A549 (cell line): ENCODE measurements at regions not wholly inside any gene's neighbourhood (a gene's known extent, or its start where the extent isn't known, plus 50 kb on each side); places are given as distances from the start of the nearest gene placed in this dataset.

ENCODE experiments used
- ATAC-seq, 2 experiments: fragments of 200-7000 bp in 1 of 2; fragments of >200 bp in 1 of 2; cut with Nextera tagmentation in 1 of 2; cut with Tn5 transposase in 1 of 2; 3 replicates each; pipeline versions ENCODE4 v1.8.0 to v1.9.1; 2018 to 2020; ENCODE audit warnings: mild to moderate bottlenecking in 1 of 2, moderate library complexity in 1 of 2
- CTCF ChIA-PET: fragments of 300-600 bp; sonication (Branson Sonifier 250); formaldehyde crosslinking; extraction: SDS; loops from one replicate; lab custom pipeline; 2021; ENCODE audit warnings: antibody characterized with exemption, inconsistent platforms; lab: Yijun Ruan, JAX
- POLR2A ChIA-PET: fragments of 350-600 bp; formaldehyde crosslinking; extraction: SDS; loops from one replicate; lab custom pipeline; 2021; ENCODE audit warnings: antibody characterized with exemption, inconsistent platforms; lab: Yijun Ruan, JAX
- DNase-seq, 2 experiments: peaks; one replicate each; pipeline versions ENCODE4 v3.0.0 to v3.0.0-alpha.2; 2011 to 2016; ENCODE audit warnings: low read depth in 1 of 2, low spot score in 1 of 2
- FAIRE-seq: peaks from 2 replicates; lab custom pipeline; 2011; peaks lifted over from hg19 to GRCh38; lab: Jason Lieb, UNC
- H3K27ac ChIP-seq, 2 experiments: fragments of >200 bp; sonication (Bioruptor Twin); formaldehyde crosslinking; 3 replicates each; pipeline ENCODE4 v1.5.1; 2016 to 2017
- H3K4me1 ChIP-seq: fragments of >200 bp; sonication (Bioruptor Twin); formaldehyde crosslinking; 3 replicates; pipeline ENCODE4 v1.6.1; 2016
- H3K4me2 ChIP-seq: fragments of >200 bp; sonication (Bioruptor Twin); formaldehyde crosslinking; 3 replicates; pipeline ENCODE4 v1.6.1; 2016
- H3K4me3 ChIP-seq: fragments of >200 bp; sonication (Bioruptor Twin); formaldehyde crosslinking; 3 replicates; pipeline ENCODE4 v1.5.1; 2016
- H3K9me3 ChIP-seq: fragments of >200 bp; sonication (Bioruptor Twin); formaldehyde crosslinking; 3 replicates; pipeline ENCODE4 v1.6.1; 2016
- BHLHE40 ChIP-seq: IDR thresholded peaks from 2 replicates; pipeline ENCODE4 v1.6.1; 2012; ENCODE audit warnings: low read depth, low read length, inconsistent platforms
- CBX8 ChIP-seq: fragments of 200-600 bp; sonication (generic); IDR thresholded peaks from 2 replicates; pipeline ENCODE4 v1.6.1; 2016
- CHD4 ChIP-seq: fragments of 200-600 bp; sonication (generic); IDR thresholded peaks from 2 replicates; pipeline ENCODE4 v1.6.1; 2016; ENCODE audit warnings: antibody characterized with exemption, mild to moderate bottlenecking, borderline replicate concordance
- EP300 ChIP-seq, 2 experiments: fragments of >200 bp; sonication (Bioruptor Twin); formaldehyde crosslinking; IDR thresholded peaks; 2 replicates in 1 of 2; 3 replicates in 1 of 2; pipeline ENCODE4 v1.6.1; 2016 to 2017
- ESRRA ChIP-seq: fragments of 150-350 bp; IDR thresholded peaks from 2 replicates; pipeline ENCODE4 v1.6.1; 2014; ENCODE audit warnings: mild to moderate bottlenecking, low read length, borderline replicate concordance
- FOSB ChIP-seq: fragments of 250-450 bp; sonication (Bioruptor Pico); IDR thresholded peaks from 2 replicates; pipeline ENCODE4 v1.5.0; 2020; ENCODE audit warnings: mild to moderate bottlenecking, moderate library complexity
- GATA3 ChIP-seq: IDR thresholded peaks from 2 replicates; pipeline ENCODE4 v1.6.1; 2012; ENCODE audit warnings: borderline replicate concordance
- HDAC2 ChIP-seq: fragments of 200-600 bp; sonication (generic); IDR thresholded peaks from 2 replicates; pipeline ENCODE4 v1.6.1; 2016
- JUN ChIP-seq, 2 experiments: fragments of >200 bp; sonication (Bioruptor Twin); formaldehyde crosslinking; IDR thresholded peaks; 2 replicates in 1 of 2; 3 replicates in 1 of 2; pipeline ENCODE4 v1.6.1; 2016 to 2017
- MAFK ChIP-seq: fragments of 450-650 bp; IDR thresholded peaks from 2 replicates; pipeline ENCODE4 v1.6.1; 2014; ENCODE audit not compliant: partially characterized antibody
- MYC ChIP-seq: IDR thresholded peaks from 2 replicates; pipeline ENCODE4 v1.6.1; 2012; ENCODE audit warnings: mild to moderate bottlenecking, inconsistent platforms, low read length, improper control_type of control experiment, borderline replicate concordance
- NFE2L2 ChIP-seq: fragments of 150-350 bp; conservative IDR thresholded peaks from 2 replicates; pipeline ENCODE4 v1.6.1; 2014; ENCODE audit warnings: low read length
- NR3C1 ChIP-seq: fragments of >200 bp; sonication (Bioruptor Twin); formaldehyde crosslinking; IDR thresholded peaks from 3 replicates; pipeline ENCODE4 v1.6.1; 2017
- POLR2A ChIP-seq: IDR thresholded peaks from 2 replicates; pipeline ENCODE4 v1.6.1; 2012; ENCODE audit warnings: mild to moderate bottlenecking, low read length
- RARB ChIP-seq: fragments of 250-450 bp; sonication (Bioruptor Pico); IDR thresholded peaks from 2 replicates; pipeline ENCODE4 v1.8.0; 2021; ENCODE audit warnings: mild to moderate bottlenecking, moderate library complexity
- RCOR1 ChIP-seq: fragments of 150-350 bp; IDR thresholded peaks from 2 replicates; pipeline ENCODE4 v1.6.1; 2014; ENCODE audit warnings: antibody characterized with exemption, low read length, low read depth
- RNF2 ChIP-seq: fragments of 200-600 bp; sonication (generic); IDR thresholded peaks from 2 replicates; pipeline ENCODE4 v1.6.1; 2016; ENCODE audit warnings: low read depth, mild to moderate bottlenecking, antibody characterized with exemption, moderate library complexity, borderline replicate concordance
- TP53 ChIP-seq: fragments of 250-450 bp; sonication (Bioruptor Pico); IDR thresholded peaks from 2 replicates; pipeline ENCODE4 v1.5.0; 2021; ENCODE audit warnings: mild to moderate bottlenecking, moderate library complexity
- ZNF302 ChIP-seq: fragments of 250-450 bp; sonication (Bioruptor Pico); IDR thresholded peaks from 2 replicates; pipeline ENCODE4 v1.9.0; 2021; ENCODE audit warnings: inconsistent platforms, mild to moderate bottlenecking, moderate library complexity
- ZSCAN20 ChIP-seq: fragments of 250-450 bp; sonication (Bioruptor Pico); IDR thresholded peaks from 2 replicates; pipeline ENCODE4 v1.8.0; 2022; ENCODE audit warnings: mild to moderate bottlenecking, moderate library complexity
- WGBS: methylation state at CpG from one replicate; pipeline ENCODE4 v1.1.6; 2017; ENCODE audit errors: missing lambda C conversion rate; 5-methylcytosine and 5-hydroxymethylcytosine counted together
- TF ChIP-seq, protein P1 (sequence below): fragments of 250-450 bp; sonication (Bioruptor Pico); IDR thresholded peaks from 2 replicates; pipeline ENCODE4 v1.5.0; 2021; ENCODE audit warnings: mild to moderate bottlenecking, moderate library complexity, borderline replicate concordance
- TF ChIP-seq, protein P2 (sequence below): fragments of 150-350 bp; IDR thresholded peaks from 2 replicates; pipeline ENCODE4 v1.6.1; 2014; ENCODE audit warnings: low read depth, mild to moderate bottlenecking, low read length
- TF ChIP-seq, protein P3 (sequence below): IDR thresholded peaks from 2 replicates; pipeline ENCODE4 v1.6.1; 2012

DNA sequence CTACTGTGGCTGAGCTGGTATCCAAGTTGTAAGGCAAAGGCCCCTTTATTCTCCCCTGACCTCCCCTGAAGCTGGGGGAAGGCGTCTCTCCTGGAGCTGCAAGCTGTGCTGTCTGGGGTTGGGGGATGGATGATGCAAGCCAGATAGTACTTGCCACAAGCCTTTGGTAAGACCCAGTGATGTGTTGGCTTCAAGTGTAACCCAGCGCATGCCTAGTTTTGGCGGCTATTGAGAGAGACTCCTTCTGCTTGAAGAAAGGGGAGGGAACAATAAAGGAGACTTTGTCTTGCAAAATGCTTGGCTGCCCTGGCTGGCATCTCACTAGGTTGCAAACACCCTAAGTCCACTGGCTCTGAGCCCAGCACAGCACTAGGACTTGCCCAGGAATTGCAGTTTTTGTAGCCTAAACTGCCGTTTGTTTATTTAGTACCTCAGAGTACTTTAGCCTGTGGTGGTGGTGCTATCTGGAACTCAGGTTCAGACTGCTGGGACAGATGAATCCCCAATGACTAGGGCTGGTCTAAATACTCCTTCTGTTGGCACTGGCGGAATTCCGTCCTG lies 108.2 kb downstream of the TNFSF13B start:
- FAIRE-seq: no peak
- POLR2A ChIA-PET: no interaction called here

DNA sequence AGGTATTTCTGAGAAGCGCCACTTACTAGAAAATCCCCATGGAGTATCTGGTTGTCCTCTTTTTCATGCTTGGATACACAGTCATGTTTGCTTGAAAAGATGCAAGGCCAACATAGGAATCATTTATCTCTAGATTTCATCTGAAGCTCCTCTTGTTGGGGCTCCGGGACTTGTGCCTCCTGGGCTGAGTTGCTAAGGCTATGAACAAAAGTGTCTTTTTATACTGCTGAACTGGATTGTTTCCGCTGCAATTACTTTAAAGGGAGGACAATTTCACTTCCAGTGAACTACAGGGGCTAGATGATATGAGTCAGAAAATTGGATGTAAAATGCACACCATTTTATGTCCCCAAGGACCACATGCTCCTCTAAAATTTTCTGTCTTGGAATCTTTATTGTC lies 114.1 kb downstream of the TNFSF13B start:
- no peak for FAIRE-seq
- no peak overlapping the region for H3K27ac ChIP-seq
- H3K4me2 ChIP-seq: no peak overlapping the region
- no peaks in the 10 kb centered on the region for H3K4me1 ChIP-seq
- no peak for ATAC-seq
- ChIA-PET CTCF (no interaction called here), POLR2A (no interaction called here)
- no peaks in the 10 kb centered on the region for H3K9me3 ChIP-seq
- H3K4me3 ChIP-seq: no peak overlapping the region
- TF ChIP-seq, protein P1, sequence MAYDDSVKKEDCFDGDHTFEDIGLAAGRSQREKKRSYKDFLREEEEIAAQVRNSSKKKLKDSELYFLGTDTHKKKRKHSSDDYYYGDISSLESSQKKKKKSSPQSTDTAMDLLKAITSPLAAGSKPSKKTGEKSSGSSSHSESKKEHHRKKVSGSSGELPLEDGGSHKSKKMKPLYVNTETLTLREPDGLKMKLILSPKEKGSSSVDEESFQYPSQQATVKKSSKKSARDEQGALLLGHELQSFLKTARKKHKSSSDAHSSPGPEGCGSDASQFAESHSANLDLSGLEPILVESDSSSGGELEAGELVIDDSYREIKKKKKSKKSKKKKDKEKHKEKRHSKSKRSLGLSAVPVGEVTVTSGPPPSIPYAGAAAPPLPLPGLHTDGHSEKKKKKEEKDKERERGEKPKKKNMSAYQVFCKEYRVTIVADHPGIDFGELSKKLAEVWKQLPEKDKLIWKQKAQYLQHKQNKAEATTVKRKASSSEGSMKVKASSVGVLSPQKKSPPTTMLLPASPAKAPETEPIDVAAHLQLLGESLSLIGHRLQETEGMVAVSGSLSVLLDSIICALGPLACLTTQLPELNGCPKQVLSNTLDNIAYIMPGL: no peak
- TF ChIP-seq ESRRA (no peak), FOSB (CRISPR knock-in tag) (no peak), EP300 (IDR thresholded peaks at IDR 0.05) (no peak), RNF2 (no peak), RARB (CRISPR knock-in tag) (no peak), CBX8 (no peak), NFE2L2 (no peak)
- WGBS: 80% methylated on average over 3 of the region's 3 CpGs
- DNase-seq: no peak

More for the DNA sequence above, 108.2 kb downstream of the TNFSF13B start:
- H3K9me3 ChIP-seq: no peaks in the 10 kb centered on the region
- H3K4me2 ChIP-seq: no peak overlapping the region
- ATAC-seq: no peak
- WGBS: 48% methylated on average over 4 of the region's 6 CpGs
- H3K4me1 ChIP-seq: no peaks in the 10 kb centered on the region
- TF ChIP-seq EP300 (IDR thresholded peaks at IDR 0.05) (no peak), HDAC2 (no peak), BHLHE40 (no peak), CHD4 (no peak), NR3C1 (no peak), POLR2A (no peak), MAFK (no peak), ZNF302 (no peak), GATA3 (no peak), ZSCAN20 (CRISPR knock-in tag) (no peak), JUN (IDR thresholded peaks at IDR 0.05) (no peak), RCOR1 (no peak), RARB (CRISPR knock-in tag) (no peak), MYC (no peak), TP53 (CRISPR knock-in tag) (no peak)
- TF ChIP-seq, protein P2, sequence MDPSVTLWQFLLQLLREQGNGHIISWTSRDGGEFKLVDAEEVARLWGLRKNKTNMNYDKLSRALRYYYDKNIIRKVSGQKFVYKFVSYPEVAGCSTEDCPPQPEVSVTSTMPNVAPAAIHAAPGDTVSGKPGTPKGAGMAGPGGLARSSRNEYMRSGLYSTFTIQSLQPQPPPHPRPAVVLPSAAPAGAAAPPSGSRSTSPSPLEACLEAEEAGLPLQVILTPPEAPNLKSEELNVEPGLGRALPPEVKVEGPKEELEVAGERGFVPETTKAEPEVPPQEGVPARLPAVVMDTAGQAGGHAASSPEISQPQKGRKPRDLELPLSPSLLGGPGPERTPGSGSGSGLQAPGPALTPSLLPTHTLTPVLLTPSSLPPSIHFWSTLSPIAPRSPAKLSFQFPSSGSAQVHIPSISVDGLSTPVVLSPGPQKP: no peak
- TF ChIP-seq, protein P1: no peak
- TF ChIP-seq, protein P3, sequence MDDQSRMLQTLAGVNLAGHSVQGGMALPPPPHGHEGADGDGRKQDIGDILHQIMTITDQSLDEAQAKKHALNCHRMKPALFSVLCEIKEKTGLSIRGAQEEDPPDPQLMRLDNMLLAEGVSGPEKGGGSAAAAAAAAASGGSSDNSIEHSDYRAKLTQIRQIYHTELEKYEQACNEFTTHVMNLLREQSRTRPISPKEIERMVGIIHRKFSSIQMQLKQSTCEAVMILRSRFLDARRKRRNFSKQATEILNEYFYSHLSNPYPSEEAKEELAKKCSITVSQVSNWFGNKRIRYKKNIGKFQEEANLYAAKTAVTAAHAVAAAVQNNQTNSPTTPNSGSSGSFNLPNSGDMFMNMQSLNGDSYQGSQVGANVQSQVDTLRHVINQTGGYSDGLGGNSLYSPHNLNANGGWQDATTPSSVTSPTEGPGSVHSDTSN: no peak
- H3K27ac ChIP-seq: no peak overlapping the region
- H3K4me3 ChIP-seq: no peak overlapping the region
- CTCF ChIA-PET: no interaction called here
- no peak for DNase-seq
